Neural crest cell (in vitro differentiated cells): ENCODE measurements at regions not wholly inside any gene's neighbourhood (a gene's known extent, or its start where the extent isn't known, plus 50 kb on each side); places are given as distances from the start of the nearest gene placed in this dataset.

Source experiments
- DNase-seq: peaks from one replicate; pipeline ENCODE4 v3.0.0; 2021; ENCODE audit warnings: low read depth, mixed read lengths, low spot score
- H3K27ac Mint-ChIP-seq: one replicate; pipeline ENCODE4 v1.8.0; 2021; ENCODE audit warnings: mild to moderate bottlenecking, mixed read lengths; ENCODE audit not compliant: unreplicated experiment
- H3K27me3 Mint-ChIP-seq: 2 replicates; pipeline ENCODE4 v1.8.0; 2021; ENCODE audit warnings: low read depth, mild to moderate bottlenecking, mixed read lengths
- H3K36me3 Mint-ChIP-seq: 2 replicates; pipeline ENCODE4 v1.8.0; 2021; ENCODE audit warnings: low read depth, mild to moderate bottlenecking, mixed read lengths
- H3K4me1 Mint-ChIP-seq: 2 replicates; pipeline ENCODE4 v1.8.0; 2021; ENCODE audit warnings: mixed read lengths
- H3K4me3 Mint-ChIP-seq: one replicate; pipeline ENCODE4 v1.8.0; 2021; ENCODE audit warnings: mild to moderate bottlenecking, mixed read lengths
- H3K9me3 Mint-ChIP-seq: 2 replicates; pipeline ENCODE4 v1.8.0; 2021; ENCODE audit warnings: mixed read lengths
- TF ChIP-seq, protein P1 (sequence below): fragments of 200-600 bp; sonication (generic); conservative IDR thresholded peaks from 2 replicates; pipeline ENCODE4 v1.5.0; 2021; ENCODE audit warnings: antibody characterized with exemption, mild to moderate bottlenecking

DNA sequence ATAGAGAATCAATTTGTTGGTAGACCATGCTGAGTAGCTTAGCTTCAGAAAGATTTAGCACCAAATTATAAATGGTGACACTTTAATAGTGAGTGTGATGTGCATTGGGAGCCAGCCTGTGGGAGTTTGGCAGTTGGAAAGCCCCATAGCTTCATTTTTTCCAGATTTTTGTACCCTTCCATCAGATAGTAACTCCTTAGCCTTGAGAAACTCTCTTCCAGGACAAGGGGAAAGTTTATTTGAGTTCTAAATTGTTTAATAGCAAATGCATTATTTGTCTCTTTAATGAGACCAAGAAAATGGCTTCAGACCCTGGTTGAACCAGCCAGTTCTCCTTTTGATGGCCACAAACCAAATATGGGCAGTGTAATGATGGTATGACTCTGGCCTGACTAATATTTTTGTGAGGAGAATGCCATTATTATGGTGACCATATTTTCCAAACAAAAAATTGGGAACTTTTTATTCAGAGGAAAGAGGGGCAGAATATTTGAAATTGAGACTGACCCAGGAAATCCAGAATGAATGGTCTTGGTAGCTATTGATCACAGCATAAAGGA is 49.8 kb downstream of the PLCE1 start:
- H3K9me3 Mint-ChIP-seq, result no peaks in the 10 kb centered on the region

DNA sequence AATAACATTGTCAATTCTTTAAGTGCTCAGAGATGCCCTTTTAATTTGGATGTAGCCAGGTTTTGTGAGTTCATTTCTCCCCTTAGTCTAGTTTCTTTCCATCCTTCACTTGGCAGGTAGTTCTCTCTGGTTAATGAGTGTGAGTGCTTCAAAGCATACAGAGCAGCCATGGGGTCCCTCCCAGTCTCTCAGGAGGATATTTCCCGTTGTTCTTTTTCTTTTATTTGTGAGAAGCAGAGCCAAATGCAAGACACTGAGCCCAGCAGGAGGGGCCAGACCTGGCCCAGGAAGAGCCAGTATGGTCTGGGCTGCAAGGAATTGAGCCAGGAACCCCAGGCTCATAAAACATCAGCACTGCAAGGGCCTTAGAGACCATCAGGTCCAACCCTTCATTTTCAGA is 52.4 kb downstream of the PLCE1 start:
- Mint-ChIP-seq H3K27me3 (no peaks in the 10 kb centered on the region), H3K4me3 (no peak overlapping the region), H3K36me3 (no peaks in the 10 kb centered on the region), H3K9me3 (peaks cover 3% of the 10 kb centered on the region), H3K27ac (peak overlapping the region; percentile 53), H3K4me1 (peaks cover 3% of the 10 kb centered on the region)
- TF ChIP-seq, protein P1, sequence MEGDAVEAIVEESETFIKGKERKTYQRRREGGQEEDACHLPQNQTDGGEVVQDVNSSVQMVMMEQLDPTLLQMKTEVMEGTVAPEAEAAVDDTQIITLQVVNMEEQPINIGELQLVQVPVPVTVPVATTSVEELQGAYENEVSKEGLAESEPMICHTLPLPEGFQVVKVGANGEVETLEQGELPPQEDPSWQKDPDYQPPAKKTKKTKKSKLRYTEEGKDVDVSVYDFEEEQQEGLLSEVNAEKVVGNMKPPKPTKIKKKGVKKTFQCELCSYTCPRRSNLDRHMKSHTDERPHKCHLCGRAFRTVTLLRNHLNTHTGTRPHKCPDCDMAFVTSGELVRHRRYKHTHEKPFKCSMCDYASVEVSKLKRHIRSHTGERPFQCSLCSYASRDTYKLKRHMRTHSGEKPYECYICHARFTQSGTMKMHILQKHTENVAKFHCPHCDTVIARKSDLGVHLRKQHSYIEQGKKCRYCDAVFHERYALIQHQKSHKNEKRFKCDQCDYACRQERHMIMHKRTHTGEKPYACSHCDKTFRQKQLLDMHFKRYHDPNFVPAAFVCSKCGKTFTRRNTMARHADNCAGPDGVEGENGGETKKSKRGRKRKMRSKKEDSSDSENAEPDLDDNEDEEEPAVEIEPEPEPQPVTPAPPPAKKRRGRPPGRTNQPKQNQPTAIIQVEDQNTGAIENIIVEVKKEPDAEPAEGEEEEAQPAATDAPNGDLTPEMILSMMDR, result no peak
- DNase-seq, result no peak

More for the DNA sequence above, 49.8 kb downstream of the PLCE1 start:
- H3K27me3 Mint-ChIP-seq, result no peaks in the 10 kb centered on the region
- H3K4me1 Mint-ChIP-seq, result peaks cover 3% of the 10 kb centered on the region
- H3K4me3 Mint-ChIP-seq, result no peak overlapping the region
- peaks cover 4% of the 10 kb centered on the region for H3K36me3 Mint-ChIP-seq
- H3K27ac Mint-ChIP-seq, result no peak overlapping the region
- TF ChIP-seq, protein P1, result no peak
- no peak for DNase-seq

DNA sequence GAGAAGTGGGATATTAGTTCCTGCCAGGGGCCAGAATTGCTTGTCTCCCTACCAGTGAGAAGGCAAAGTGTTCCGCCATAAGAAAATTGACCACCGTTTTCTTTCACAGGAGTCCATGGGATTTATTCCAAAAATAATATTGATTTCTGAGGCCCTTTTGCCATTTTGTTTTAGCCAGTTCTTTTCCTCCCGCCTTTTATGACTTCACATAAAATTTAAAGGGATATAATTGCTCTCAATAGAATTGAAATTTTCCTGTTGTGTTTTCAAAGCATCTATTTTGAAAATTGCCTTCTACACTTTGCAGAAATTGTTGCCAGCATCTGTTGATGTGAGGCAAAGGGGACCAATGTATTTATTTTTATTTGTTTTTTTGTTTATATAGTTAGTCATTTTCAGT is 53.6 kb downstream of the PLCE1 start:
- peaks cover 3% of the 10 kb centered on the region for H3K4me1 Mint-ChIP-seq
- no peak for DNase-seq
- H3K36me3 Mint-ChIP-seq, result no peaks in the 10 kb centered on the region
- H3K27me3 Mint-ChIP-seq, result no peaks in the 10 kb centered on the region
- H3K4me3 Mint-ChIP-seq, result no peak overlapping the region
- TF ChIP-seq, protein P1, result no peak
- H3K27ac Mint-ChIP-seq, result no peak overlapping the region
- H3K9me3 Mint-ChIP-seq, result peaks cover 3% of the 10 kb centered on the region

DNA sequence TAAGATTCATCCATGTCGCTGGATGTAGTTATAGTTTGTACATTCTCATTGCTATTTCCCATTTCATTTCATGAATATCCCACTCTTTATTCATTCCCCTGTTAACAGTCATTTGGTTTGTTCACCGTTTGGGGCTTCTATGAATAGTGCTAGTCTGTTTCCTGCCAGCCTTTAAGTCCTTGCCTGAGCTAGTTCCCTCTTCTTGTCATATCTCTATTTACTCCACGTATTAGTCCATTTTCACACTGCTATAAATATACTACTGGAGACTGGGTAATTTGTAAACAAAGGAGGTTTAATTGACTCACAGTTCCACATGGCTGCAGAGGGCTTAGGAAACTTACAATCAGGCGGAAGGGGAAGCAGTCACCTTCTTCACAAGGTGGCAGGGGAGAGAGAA is 56.2 kb downstream of the PLCE1 start:
- no peak overlapping the region for H3K4me3 Mint-ChIP-seq
- no peaks in the 10 kb centered on the region for H3K27me3 Mint-ChIP-seq
- no peaks in the 10 kb centered on the region for H3K36me3 Mint-ChIP-seq
- peaks cover 4% of the 10 kb centered on the region for H3K4me1 Mint-ChIP-seq
- TF ChIP-seq, protein P1, result no peak
- no peak overlapping the region for H3K27ac Mint-ChIP-seq
- H3K9me3 Mint-ChIP-seq, result peaks cover 3% of the 10 kb centered on the region
- DNase-seq, result no peak

DNA sequence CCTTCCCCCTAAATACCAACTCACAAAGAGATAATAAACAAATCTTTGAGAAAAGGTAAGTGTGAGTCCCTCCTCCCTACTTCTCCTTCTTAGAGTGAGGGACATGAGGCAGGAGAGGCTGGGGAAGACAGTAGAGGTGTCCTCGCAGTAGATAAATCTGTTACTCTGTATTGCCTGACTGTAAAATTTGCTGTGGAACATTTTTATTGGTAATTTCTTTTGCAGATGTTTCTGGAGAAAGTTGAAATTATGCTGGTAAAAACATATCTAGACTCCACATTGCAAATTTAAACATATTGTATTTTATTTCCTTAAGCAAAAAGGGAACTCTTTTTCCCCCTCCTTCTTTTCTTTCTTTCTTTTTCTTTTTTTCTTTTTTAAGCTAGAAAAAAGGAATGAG is 58.5 kb downstream of the PLCE1 start:
- H3K4me3 Mint-ChIP-seq, result no peak overlapping the region
- H3K36me3 Mint-ChIP-seq, result no peaks in the 10 kb centered on the region
- H3K4me1 Mint-ChIP-seq, result peaks cover 8% of the 10 kb centered on the region
- H3K27me3 Mint-ChIP-seq, result no peaks in the 10 kb centered on the region
- H3K9me3 Mint-ChIP-seq, result peaks cover 3% of the 10 kb centered on the region
- no peak overlapping the region for H3K27ac Mint-ChIP-seq
- DNase-seq, result no peak
- TF ChIP-seq, protein P1, result no peak
